ENCODE measurements at regions not wholly inside any gene's neighbourhood (a gene's known extent, or its start where the extent isn't known, plus 50 kb on each side); places are given as distances from the start of the nearest gene placed in this dataset.

- no peaks in the 10 kb centered on the region for H3K9me3 ChIP-seq (replicated peaks; ENCODE audit: insufficient read depth, low read length)
- no peak for DNase-seq
- H3K9ac ChIP-seq (ENCODE audit: low read length): no peak overlapping the region
- no peak overlapping the region for H3K27ac ChIP-seq (ENCODE audit: low read length)
- no peaks in the 10 kb centered on the region for H3K79me2 ChIP-seq (ENCODE audit: low read length)
- no peak overlapping the region for H3K4me3 ChIP-seq (ENCODE audit: low read length)
- no peaks in the 10 kb centered on the region for H3K4me1 ChIP-seq (ENCODE audit: low read length)
- TF ChIP-seq EZH2phosphoT487 (IDR thresholded peaks at IDR 0.05; ENCODE audit: low read length): no peak
- no peaks in the 10 kb centered on the region for H3F3A ChIP-seq (ENCODE audit: insufficient read depth, low read length)
- H4K20me1 ChIP-seq (ENCODE audit: insufficient read depth, low read length): no peaks in the 10 kb centered on the region
- no peaks in the 10 kb centered on the region for H3K36me3 ChIP-seq (replicated peaks; ENCODE audit: insufficient read depth, low read length)
- no peak overlapping the region for H3K4me2 ChIP-seq (ENCODE audit: low read depth, low read length)
- no peak overlapping the region for H2AFZ ChIP-seq (ENCODE audit: low read length)
- no peaks in the 10 kb centered on the region for H3K27me3 ChIP-seq (replicated peaks; ENCODE audit: insufficient read depth, low read length)
- no peaks in the 10 kb centered on the region for H3K9me2 ChIP-seq (replicated peaks; ENCODE audit: insufficient read depth, low read length)
Measured at GRCh38 chr3:118587037-118587741, 447.5 kb downstream of the IGSF11 start.

GRCh38 chr3:118587847-118588246 is 446.8 kb downstream of the IGSF11 start:
- TF ChIP-seq EZH2phosphoT487 (IDR thresholded peaks at IDR 0.05; ENCODE audit: low read length) (no peak), CTCF (IDR thresholded peaks at IDR 0.05; ENCODE audit: low read length) (no peak), EZH2 (optimal IDR thresholded peaks at IDR 0.05; ENCODE audit: low read depth, low read length) (no peak)
- Histone ChIP-seq H3K4me2 (ENCODE audit: low read depth, low read length) (no peak overlapping the region), H3F3A (ENCODE audit: insufficient read depth, low read length) (no peaks in the 10 kb centered on the region), H3K79me2 (ENCODE audit: low read length) (no peaks in the 10 kb centered on the region), H3K4me3 (ENCODE audit: low read length) (no peak overlapping the region), H4K20me1 (ENCODE audit: insufficient read depth, low read length) (no peaks in the 10 kb centered on the region), H3K36me3 (replicated peaks; ENCODE audit: insufficient read depth, low read length) (no peaks in the 10 kb centered on the region), H3K9me3 (replicated peaks; ENCODE audit: insufficient read depth, low read length) (no peaks in the 10 kb centered on the region), H3K9ac (ENCODE audit: low read length) (no peak overlapping the region), H3K4me1 (ENCODE audit: low read length) (no peaks in the 10 kb centered on the region), H2AFZ (ENCODE audit: low read length) (no peak overlapping the region), H3K27ac (ENCODE audit: low read length) (no peak overlapping the region), H3K9me2 (replicated peaks; ENCODE audit: insufficient read depth, low read length) (no peaks in the 10 kb centered on the region), H3K27me3 (replicated peaks; ENCODE audit: insufficient read depth, low read length) (no peaks in the 10 kb centered on the region)
- no peak for DNase-seq

- Histone ChIP-seq H3K79me2 (ENCODE audit: low read length) (no peaks in the 10 kb centered on the region), H3K27me3 (replicated peaks; ENCODE audit: insufficient read depth, low read length) (no peaks in the 10 kb centered on the region), H3K9ac (ENCODE audit: low read length) (no peak overlapping the region), H4K20me1 (ENCODE audit: insufficient read depth, low read length) (no peaks in the 10 kb centered on the region), H3F3A (ENCODE audit: insufficient read depth, low read length) (no peaks in the 10 kb centered on the region), H3K9me2 (replicated peaks; ENCODE audit: insufficient read depth, low read length) (no peaks in the 10 kb centered on the region), H3K4me3 (ENCODE audit: low read length) (no peak overlapping the region), H3K4me1 (ENCODE audit: low read length) (no peaks in the 10 kb centered on the region), H3K4me2 (ENCODE audit: low read depth, low read length) (no peak overlapping the region), H3K27ac (ENCODE audit: low read length) (no peak overlapping the region), H3K36me3 (replicated peaks; ENCODE audit: insufficient read depth, low read length) (no peaks in the 10 kb centered on the region), H2AFZ (ENCODE audit: low read length) (no peak overlapping the region), H3K9me3 (replicated peaks; ENCODE audit: insufficient read depth, low read length) (no peaks in the 10 kb centered on the region)
- TF ChIP-seq EZH2phosphoT487 (IDR thresholded peaks at IDR 0.05; ENCODE audit: low read length): no peak
- TF ChIP-seq CTCF (IDR thresholded peaks at IDR 0.05; ENCODE audit: low read length): no peak
- TF ChIP-seq EZH2 (optimal IDR thresholded peaks at IDR 0.05; ENCODE audit: low read depth, low read length): no peak
- DNase-seq: no peak
Measured at GRCh38 chr3:118593277-118593670, 441.4 kb downstream of the IGSF11 start.

GRCh38 chr3:118597184-118597583 is 437.5 kb downstream of the IGSF11 start:
- Histone ChIP-seq H3K4me3 (ENCODE audit: low read length) (no peak overlapping the region), H3K27ac (ENCODE audit: low read length) (no peak overlapping the region), H3K4me2 (ENCODE audit: low read depth, low read length) (no peak overlapping the region), H2AFZ (ENCODE audit: low read length) (no peak overlapping the region), H3F3A (ENCODE audit: insufficient read depth, low read length) (no peaks in the 10 kb centered on the region), H3K79me2 (ENCODE audit: low read length) (no peaks in the 10 kb centered on the region), H3K4me1 (ENCODE audit: low read length) (no peaks in the 10 kb centered on the region), H3K9ac (ENCODE audit: low read length) (no peak overlapping the region), H3K36me3 (replicated peaks; ENCODE audit: insufficient read depth, low read length) (no peaks in the 10 kb centered on the region), H3K27me3 (replicated peaks; ENCODE audit: insufficient read depth, low read length) (no peaks in the 10 kb centered on the region), H4K20me1 (ENCODE audit: insufficient read depth, low read length) (no peaks in the 10 kb centered on the region), H3K9me2 (replicated peaks; ENCODE audit: insufficient read depth, low read length) (no peaks in the 10 kb centered on the region), H3K9me3 (replicated peaks; ENCODE audit: insufficient read depth, low read length) (no peaks in the 10 kb centered on the region)
- no peak for DNase-seq
- TF ChIP-seq EZH2phosphoT487 (IDR thresholded peaks at IDR 0.05; ENCODE audit: low read length) (no peak), EZH2 (optimal IDR thresholded peaks at IDR 0.05; ENCODE audit: low read depth, low read length) (no peak), CTCF (IDR thresholded peaks at IDR 0.05; ENCODE audit: low read length) (no peak)

All from MM.1S (cell line).